HG02938 (cell line): ENCODE measurements at regions not wholly inside any gene's neighbourhood (a gene's known extent, or its start where the extent isn't known, plus 50 kb on each side); places are given as distances from the start of the nearest gene placed in this dataset.

Experiments used
- ATAC-seq: cut with Tn5 transposase; IDR thresholded peaks from one replicate; pipeline ENCODE4 v1.9.1; 2021; ENCODE audit warnings: mild to moderate bottlenecking, moderate library complexity; ENCODE audit not compliant: unreplicated experiment

DNA sequence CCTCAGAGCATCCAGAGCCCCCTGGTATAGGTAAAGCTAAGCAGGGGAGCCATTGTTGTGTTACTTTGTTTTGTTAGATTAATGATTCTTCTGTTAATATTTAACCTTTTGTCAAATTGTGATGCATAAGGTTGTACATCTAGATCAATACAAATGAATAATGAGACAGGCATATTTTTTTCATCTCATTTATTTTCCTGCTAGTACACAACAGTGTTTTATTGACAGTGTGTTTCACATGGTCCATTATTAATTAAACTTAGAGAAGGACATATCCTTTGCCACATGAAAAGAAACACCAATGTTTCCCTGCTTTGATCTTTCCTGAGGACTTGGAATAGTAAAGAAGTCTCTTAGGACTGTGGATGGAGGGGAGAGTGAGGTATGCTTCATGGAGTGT is 543.6 kb upstream of the CFAP20DC start:
- no peak for ATAC-seq

DNA sequence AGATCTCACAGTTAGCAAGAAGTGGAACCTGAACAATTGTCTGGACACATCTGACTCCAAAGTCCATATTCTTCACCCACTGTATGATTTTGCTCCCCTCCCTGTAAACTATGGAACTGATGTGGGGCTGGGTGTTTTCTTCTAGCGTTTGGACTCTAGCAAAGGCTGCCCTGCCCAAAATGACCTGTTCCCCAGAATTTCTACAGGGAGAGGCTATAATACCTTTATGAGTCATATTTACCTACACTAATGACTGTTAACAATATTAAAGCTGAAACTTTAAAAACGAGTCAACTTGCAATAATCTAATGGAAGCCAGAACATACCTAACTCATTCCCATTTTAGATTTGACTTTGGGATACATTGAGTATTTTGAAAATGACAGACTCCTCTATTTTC is 531.2 kb upstream of the CFAP20DC start:
- no peak for ATAC-seq

DNA sequence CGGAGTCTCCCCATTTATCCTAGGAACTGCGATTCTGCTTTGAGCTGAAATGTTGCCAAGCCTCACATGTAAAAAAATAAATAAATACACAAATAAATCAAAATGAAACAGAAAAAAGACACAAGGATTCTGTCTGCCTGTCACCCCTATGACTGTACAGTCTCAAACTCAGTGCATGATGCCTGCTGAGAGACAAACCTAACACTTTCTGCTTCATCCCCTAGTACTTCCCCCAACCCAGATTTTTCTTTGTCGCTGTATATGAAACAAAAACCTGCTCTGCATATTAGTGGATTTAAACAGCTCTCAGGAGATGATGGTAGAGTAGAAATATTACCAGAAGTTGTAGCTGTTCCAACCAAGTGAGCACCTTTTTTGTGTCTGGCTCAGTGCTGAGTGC is 530.7 kb upstream of the CFAP20DC start:
- ATAC-seq, result no peak

DNA sequence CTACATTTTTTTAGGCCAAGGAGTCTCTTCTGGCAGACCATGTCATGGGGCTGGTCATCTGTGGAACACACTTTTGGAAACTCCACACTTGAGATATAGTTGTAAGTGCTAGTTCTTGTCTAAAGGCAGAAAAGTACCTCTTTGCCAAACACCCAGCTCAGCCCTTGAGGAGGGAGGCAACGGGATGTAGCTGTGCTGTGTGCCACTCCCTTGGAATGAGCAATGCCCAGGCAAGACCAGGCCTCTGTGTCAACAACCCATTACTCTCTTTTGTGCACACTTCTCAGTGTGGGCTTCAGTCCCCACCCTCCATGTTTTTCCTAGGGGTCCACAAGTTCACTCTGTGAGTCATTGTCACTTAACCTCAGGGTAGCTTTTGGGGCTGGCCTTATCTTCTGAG is 528.3 kb upstream of the CFAP20DC start:
- no peak for ATAC-seq

DNA sequence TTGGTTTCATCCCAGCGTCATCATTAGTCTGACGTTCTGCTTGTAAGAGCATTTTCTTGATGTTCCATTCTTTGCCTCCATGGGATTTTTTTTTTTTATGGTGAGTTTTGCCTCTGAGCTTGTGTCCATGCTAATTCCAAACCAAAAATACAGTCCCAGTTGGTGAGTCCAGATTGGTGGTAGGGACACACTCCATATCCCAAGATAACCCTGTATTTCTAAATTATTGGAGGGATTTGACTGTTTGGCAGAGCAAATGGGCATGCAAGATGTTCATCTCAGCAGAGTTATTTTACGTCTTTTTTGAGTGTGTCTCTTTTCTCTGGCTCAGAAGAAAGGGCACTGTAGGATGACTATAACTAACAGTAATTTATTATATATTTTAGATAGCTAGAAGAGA is 526.8 kb upstream of the CFAP20DC start:
- no peak for ATAC-seq

DNA sequence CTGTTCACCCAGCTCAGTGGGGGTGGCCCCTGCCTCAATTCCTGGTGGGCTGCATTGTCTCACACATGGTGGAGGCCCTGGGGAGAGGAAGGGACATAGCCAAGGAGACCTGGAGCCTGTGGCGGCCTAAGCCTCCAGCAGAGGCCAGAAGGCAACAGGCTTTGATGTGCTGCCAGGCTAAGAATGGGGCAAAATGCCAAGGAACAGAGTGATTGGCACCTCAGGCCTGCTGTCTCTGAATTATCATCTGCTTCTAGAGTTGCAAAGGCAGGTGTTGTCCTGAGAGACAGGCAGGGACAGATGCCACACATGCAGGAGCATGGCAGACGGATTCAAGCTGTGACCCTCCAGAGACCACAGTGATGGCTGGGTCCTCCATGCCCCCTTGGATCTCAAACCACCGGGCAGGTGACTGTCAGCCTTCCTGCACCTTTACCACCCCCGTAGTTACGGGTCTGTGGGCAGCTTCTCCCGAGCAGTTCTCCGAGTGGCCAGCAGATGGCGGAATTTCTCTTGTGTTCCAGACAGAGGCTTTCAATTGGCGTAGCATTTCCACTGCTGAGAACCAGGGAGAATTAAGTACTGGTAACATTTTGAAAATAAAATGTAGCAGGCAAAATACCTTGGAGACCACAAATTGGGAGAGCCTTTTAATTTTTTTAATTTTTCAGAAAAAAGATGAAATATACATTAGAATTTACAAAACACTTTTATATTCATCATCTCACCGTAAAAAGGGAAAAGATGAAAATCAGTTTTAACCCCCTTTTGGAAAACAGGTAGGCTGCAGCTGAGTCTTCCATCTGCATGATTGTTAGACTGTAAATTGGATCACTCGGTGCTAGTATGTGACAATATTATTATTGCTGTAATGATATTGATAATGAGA is 525.5 kb upstream of the CFAP20DC start:
- peak; percentile 69 for ATAC-seq

DNA sequence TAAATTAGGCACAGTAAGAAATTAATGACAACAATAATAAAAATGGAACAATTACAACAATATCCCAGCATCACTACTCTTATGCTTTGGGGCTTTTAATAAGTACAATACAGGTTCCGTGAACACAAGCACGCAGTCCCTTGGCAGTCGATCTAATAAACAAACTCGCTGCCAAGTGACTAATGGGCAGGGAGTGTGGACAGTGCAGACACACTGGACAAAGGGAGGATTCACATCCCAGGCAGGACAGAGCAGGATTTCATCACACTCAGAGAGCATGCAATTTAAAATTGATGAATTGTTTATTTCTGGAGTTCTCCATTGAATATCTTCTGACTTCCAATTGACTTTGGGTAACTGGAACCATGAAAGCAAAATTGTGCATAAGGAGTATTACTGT is 524.1 kb upstream of the CFAP20DC start:
- ATAC-seq, result no peak

DNA sequence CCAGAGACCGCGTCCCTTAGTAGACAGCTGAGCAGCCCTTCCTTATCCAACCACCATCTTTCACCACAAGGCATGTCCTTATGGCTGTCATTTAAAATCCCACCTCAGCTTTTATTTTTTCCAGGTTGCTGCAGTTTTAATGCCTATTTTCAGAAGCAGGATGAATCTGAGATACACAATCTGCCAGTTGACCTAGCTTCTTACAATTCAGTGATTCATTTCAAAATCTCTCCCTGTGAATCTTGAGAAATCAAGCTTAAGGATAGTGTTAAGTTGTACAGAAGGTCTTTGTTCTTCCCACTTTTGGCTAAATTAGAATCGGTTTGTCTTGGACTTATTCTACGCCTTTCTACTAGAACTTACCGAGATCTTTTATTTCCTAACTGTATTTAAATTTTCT is 522.3 kb upstream of the CFAP20DC start:
- no peak for ATAC-seq

DNA sequence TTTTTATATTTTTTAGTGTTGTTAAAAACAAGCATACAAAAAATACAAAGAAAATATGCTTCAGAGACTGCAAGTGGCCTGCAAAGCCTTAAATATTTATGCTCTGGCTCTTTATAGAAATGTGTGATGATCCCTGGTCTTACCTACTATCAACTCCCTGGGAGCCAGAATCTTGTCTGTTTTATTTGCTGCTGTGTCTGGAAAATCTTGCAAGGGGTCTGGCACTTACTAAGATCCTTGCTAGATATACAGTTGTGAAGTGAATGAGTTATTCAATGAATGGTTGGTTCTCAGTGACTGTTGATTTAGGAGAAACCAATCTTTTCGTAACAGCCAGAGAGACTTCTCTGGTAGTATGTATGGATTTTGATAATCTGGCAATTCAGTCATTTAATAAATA is 521.0 kb upstream of the CFAP20DC start:
- no peak for ATAC-seq

DNA sequence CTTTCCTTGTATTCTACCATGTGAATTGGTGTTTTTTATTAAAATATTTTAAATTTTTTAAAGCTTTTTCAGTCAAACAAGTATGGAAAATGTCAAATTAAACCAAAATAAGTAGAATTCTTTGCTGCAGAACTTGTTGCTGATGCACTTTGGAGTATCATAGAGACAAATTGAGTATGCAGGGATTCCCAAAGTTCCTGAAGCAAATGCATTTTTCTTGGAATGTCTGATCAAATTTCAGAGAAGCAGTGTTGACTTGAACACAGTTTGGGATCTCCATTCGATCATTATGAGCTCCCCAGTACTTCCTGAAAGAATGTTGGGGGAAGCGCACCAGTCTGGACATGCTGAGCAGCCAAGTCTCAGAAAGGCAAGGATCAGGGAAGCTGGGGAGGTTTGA is 517.8 kb upstream of the CFAP20DC start:
- no peak for ATAC-seq

DNA sequence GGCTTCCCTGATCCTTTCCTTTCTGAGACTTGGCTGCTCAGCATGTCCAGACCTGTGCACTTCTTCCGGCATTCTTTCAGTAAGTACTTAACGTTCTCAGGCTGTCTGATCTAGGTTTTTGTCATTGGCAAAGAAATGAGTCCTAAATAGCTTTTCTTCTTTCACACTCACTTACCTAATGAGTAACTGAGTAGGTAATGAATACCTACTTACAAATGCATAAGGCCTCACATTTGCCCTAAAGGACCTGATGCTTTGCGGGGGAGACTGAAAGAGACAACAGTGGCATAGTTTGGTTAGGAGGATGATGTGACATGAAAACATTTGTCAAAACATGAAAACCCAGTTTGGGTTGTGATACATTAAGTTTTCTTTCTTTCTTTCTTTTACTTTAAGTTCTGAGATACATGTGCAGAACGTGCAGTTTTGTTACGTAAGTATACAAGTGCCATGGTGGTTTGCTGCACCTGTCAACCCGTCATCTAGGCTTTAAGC is 516.7 kb upstream of the CFAP20DC start:
- ATAC-seq, result peak; percentile 98

DNA sequence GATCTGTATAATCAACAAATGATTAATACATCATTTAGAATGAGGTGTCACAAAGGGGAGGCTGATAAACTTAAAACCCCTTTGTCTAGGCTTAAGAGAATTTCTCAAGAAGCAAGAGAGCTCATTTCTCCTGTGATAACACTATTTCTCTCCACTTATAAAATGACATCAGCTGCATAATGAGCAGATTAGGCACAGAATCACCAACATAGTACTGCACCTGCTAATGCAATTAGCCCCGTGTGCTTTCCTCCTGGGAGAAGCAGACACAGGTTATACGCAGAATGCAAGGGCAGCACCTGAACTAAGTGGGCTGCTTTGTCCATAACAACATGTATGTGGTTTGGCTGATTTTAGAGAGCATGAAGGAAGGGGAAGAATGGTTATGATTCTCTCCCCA is 515.3 kb upstream of the CFAP20DC start:
- no peak for ATAC-seq

DNA sequence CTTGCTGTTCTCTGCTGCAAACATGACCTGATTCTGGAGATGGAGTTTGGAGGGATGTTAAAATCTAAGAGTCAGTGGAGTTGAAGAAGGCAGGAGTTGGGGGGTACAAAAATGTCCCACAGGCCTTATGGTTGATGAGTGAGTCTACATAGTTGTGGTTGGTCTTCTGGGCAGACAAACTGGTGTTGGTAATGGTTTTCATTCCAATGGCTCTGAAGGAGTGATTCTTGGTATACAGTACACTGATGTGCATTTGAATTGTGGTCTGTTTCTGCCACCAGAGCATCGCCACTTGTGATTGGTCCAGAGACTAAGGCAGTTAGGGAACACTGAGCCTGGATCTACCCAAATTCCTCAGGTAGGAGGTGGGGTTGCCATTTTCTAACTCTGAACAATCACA is 514.1 kb upstream of the CFAP20DC start:
- no peak for ATAC-seq

DNA sequence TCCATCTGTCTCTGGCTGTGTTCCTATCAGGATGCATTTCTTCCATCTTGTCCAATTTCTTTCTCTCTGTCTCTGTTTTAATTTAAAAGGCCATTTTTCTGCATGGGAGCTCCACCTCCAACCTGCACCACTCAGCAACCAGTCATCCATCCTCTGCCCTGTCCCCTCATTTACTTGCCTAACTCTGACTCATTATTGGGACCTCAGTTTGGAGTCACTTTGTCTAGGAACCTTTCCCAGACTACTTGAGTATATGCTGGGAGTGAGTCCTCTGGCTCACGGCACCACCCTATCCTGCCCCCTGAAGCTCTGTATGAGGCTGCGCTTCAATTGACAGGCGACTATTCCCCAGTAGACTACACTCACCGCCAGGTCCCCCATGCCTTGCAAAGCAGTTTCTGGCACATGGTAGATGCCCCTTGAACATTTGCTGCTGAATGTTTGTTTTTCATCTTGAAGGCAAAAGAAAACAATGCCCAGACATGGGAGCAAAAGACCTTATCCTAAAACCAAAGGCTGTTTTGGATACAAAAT is 513.3 kb upstream of the CFAP20DC start:
- ATAC-seq, result no peak

DNA sequence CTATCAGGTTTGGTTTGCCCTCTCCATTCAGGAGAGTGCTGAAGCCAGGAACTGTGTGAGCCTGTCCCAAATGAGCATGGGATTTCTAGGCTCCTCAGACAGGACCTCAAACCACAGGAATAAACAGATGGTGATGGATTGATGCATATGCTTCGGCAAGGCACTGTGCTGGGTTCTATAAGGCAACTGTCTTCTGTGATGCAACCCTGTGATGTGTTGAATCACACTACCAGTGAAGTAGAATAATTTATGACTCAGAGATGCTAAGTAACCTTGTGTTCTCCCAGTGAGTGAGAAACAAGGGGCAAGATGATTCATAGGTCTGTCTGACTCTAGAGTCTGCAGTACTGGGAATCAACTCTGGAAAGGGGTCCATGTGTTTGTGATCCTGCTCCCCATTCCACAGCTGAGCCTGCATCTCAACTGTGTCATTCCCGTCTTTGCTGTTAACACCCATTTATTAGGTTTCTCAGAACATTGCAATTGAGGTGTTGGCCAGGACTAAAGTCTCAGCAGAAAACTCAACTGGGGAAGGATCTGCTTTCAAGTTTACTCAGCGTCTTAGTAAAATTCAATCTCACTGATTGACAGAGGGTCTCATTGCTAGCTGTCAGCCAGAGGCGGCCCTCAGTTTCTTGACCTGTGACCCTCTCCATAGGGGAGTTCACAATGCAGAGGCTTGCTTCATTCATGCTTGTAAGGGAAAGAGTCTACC is 510.1 kb upstream of the CFAP20DC start:
- ATAC-seq, result no peak

DNA sequence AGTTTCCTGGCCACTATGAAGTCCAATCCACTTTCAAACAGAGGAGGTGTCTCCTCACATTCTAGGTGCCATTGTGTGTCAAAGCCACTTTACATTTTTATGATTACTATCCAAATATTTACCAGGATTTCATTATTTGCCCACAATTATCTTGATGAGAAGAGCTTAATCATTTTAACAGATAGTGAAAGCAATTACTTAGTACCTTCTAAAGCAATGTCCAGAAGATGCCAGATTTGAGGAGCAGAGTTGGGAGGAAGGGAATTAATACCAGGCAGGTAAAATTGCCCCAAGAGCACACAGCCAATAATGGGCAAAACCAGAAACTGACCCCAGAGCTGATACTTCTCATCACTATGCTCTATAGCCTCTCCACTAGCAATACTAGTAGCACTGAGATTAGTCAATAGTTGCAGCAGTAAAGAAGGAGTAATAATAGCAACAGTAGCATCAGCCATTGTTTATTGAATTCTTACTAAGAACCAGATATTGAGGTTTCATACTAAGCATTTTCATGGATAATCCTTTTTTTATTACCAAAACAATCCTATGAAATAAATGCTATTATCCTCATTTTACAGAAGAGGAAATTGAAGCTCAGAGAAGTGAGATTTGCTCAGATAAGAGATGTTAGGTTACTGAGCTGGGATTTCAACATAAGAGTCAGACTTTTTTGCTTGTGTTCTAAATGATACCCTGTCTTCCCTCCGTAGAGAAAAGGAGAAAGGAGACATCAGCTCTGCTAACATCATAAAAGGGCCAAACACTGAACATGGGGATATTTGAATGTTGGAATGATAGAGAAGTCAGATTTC is 509.3 kb upstream of the CFAP20DC start:
- ATAC-seq, result no peak

DNA sequence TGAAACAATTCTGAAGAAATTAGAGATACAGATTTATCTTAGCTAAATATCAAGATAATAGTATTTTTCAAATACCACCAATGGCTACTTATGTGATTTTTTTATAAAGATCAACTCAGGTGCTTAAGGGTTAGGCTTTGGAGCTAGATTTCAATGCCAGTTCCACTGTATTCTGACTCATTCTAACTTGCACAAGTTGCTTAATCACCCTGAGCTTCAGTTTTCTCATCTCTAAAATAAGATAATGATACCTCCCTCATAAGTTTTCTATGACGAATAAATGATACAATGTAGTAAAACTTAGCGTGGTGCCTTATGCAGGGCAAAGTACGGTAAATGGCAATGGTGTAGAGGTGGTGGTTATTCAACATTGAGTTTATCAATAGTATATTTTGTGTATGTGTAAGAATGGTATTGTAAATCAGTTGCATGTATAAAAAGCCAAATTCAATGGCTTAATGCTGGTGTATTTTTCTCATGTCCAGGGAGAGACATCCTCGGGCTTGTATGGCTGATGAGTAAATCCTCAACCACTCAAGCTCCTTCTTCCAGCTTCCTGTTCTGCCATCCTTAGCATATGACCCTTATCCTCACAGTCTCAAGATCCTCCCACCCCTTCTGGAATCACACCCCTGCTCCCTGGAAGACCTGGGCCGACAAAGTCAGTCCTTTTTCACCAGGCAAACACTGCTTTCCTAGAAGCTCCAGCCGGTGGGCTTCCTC is 505.9 kb upstream of the CFAP20DC start:
- no peak for ATAC-seq

DNA sequence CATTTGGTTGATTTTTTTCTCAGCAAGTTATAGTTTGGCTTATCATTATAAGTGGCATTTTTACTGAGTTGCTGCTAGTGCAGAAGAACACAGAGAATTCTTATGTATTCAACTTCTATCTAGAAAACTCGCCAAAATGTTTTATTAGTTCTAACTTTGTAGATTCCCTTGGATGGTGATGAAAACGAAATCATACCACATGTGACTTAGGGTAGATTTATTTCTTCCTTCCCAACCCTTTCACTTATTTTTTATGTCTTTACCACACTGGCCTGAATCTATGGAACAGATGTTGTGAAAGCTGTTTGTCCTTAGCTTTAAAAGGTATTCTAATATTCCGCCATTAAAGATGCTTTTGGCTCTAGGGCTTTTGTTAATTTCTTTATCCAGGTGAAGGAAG is 503.3 kb upstream of the CFAP20DC start:
- ATAC-seq, result no peak

DNA sequence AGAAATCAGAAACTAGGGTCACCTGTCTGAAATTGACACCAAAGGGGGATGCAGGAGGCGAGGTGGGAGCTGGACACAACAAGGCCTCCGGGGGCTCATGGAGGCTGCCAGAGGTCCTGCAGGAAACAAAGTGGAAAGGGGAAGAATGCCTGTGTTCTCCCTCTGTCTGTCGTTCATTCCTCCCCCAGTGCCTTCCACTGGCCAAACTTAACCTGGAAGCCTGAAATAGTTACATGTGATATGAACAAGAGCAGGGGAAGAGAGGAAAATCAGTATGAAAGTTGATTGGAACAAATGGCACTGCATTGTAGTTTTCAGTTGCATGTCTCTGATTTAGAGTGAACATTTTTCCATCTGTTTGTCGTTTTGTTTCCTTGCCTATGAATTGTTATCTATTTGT is 502.0 kb upstream of the CFAP20DC start:
- ATAC-seq, result no peak

DNA sequence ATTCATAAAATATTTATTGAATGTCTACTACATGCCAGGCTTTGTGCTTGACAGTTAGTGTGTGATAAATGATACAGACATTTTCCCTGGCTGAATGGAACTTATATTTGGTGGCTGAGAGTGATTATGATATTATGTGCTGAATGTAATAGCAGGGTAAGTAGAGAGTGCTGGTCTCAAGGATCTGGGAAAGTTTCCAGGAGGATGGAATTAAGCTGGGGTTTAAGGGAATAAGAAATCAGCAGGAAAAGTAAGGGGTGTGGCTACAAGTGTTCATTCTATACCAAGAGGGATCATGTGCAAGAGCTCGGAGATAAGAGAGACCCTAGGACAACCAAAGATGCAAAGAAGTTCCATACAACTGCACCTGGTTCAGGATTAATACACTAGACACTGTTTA is 500.1 kb upstream of the CFAP20DC start:
- no peak for ATAC-seq
